ENCODE measurements at regions not wholly inside any gene's neighbourhood (a gene's known extent, or its start where the extent isn't known, plus 50 kb on each side); places are given as distances from the start of the nearest gene placed in this dataset.

- no peak overlapping the region for H3K18ac ChIP-seq (ENCODE audit: low read depth, low read length)
- H3K27me3 ChIP-seq (ENCODE audit: control insufficient read depth, insufficient read depth, low read length): no peaks in the 10 kb centered on the region
- in situ Hi-C loops (cut with MboI; ENCODE audit: low sequenced_read_pairs) (no loop called here), intact Hi-C loops (cut with micrococcal nuclease) (loop anchor here (1.0 kb wide), 2 partner anchors 245 to 820 kb away; no protein-coding TSS in a partner anchor), dilution Hi-C loops (cut with HindIII; ENCODE audit: low sequenced_read_pairs, unreplicated experiment) (no loop called here)
- no peak overlapping the region for H3K27ac ChIP-seq (ENCODE audit: insufficient read depth, low read length)
- no peak overlapping the region for H2AFZ ChIP-seq (replicated peaks; ENCODE audit: low read length, poor library complexity)
- no peak overlapping the region for H3K23ac ChIP-seq (ENCODE audit: low read depth, low read length)
- H3K4ac ChIP-seq (ENCODE audit: low read depth, low read length): no peak overlapping the region
- no peak overlapping the region for H3K4me2 ChIP-seq (ENCODE audit: low read depth, low read length)
- no peak overlapping the region for H3K56ac ChIP-seq (ENCODE audit: extremely low read depth, insufficient read depth, low read length)
- no peaks in the 10 kb centered on the region for H3K4me1 ChIP-seq (ENCODE audit: control insufficient read depth, insufficient read depth, low read length)
- BruUV-seq (replicated peaks): no TSS peak
- H3K14ac ChIP-seq (replicated peaks; ENCODE audit: low read depth, low read length): no peak overlapping the region
- H4K5ac ChIP-seq (ENCODE audit: low read depth, low read length): no peak overlapping the region
- H2BK120ac ChIP-seq (ENCODE audit: low read depth, low read length): no peak overlapping the region
- no peak overlapping the region for H3K9ac ChIP-seq (ENCODE audit: low read depth, low read length)
- H2BK20ac ChIP-seq (ENCODE audit: low read depth, low read length): no peak overlapping the region
- no peak overlapping the region for H2BK5ac ChIP-seq (ENCODE audit: low read depth, low read length, poor library complexity, severe bottlenecking)
- H2BK15ac ChIP-seq (ENCODE audit: low read depth, low read length): no peak overlapping the region
- ATAC-seq (ENCODE audit: low read depth) (peak; percentile 48; the same call in 1 of the 2 replicates), DNase-seq (peak; percentile 18)
- no peaks in the 10 kb centered on the region for H3K36me3 ChIP-seq (ENCODE audit: control insufficient read depth, insufficient read depth, low read length)
- CTCF ChIA-PET: interaction anchor here (1.0 kb wide), 1 partner anchor 243 kb away, joined by 3 read pairs; no protein-coding TSS in a partner anchor
- H3K9me1 ChIP-seq (ENCODE audit: insufficient read depth, low read length): no peaks in the 10 kb centered on the region
- H4K20me1 ChIP-seq (ENCODE audit: insufficient read depth, low read length): no peaks in the 10 kb centered on the region
- POLR2A ChIA-PET (ENCODE audit: unreplicated experiment): no interaction called here
- no peaks in the 10 kb centered on the region for H3K79me1 ChIP-seq (ENCODE audit: low read depth in 1 of 2, low read length in 2 of 2)
- TF ChIP-seq USF2 (IDR thresholded peaks at IDR 0.05; ENCODE audit: low read depth, low read length): no peak
- peak; percentile 50 for TF ChIP-seq RAD21 (IDR thresholded peaks at IDR 0.05; ENCODE audit: low read length)
- TF ChIP-seq NFE2L2 (IDR thresholded peaks at IDR 0.05; ENCODE audit: low read depth, low read length): no peak
- peak; percentile 46 for TF ChIP-seq CTCF (conservative IDR thresholded peaks at IDR 0.05; ENCODE audit: low read depth, low read length)
- TF ChIP-seq MAFK (IDR thresholded peaks at IDR 0.05; ENCODE audit: low read depth, low read length): no peak
- no peak for TF ChIP-seq RCOR1 (IDR thresholded peaks at IDR 0.05; ENCODE audit: insufficient replicate concordance, low read length)
- TF ChIP-seq SMC3 (IDR thresholded peaks at IDR 0.05; ENCODE audit: low read depth, low read length): peak; percentile 55
- H3K4me3 ChIP-seq (ENCODE audit: insufficient read depth, low read depth, low read length): no peak overlapping the region
- WGBS, 2 experiments (ENCODE audit: extremely low coverage in 2 of 2, insufficient read length in 1 of 2): 20% methylated on average over 1 of the region's 9 CpGs; no CpG with 5 or more reads in 1 of the 2 experiments
- no peak overlapping the region for H2AK5ac ChIP-seq (ENCODE audit: low read depth, low read length)
- no peaks in the 10 kb centered on the region for H3K9me3 ChIP-seq (ENCODE audit: control insufficient read depth, insufficient read depth, low read length)
- no peak overlapping the region for H4K91ac ChIP-seq (ENCODE audit: insufficient read depth, low read depth, low read length)
- no peak overlapping the region for H2AK9ac ChIP-seq (replicated peaks; ENCODE audit: low read depth, low read length, poor library complexity)
- no peak overlapping the region for H4K8ac ChIP-seq (ENCODE audit: low read depth in 2 of 2, low read length in 2 of 2)
Observed at GRCh38 chr7:21261627-21262594, 166.0 kb upstream of the SP4 start.
